Stimulated activated CD4-positive, alpha-beta T cell treated with anti-CD3 and anti-CD28 coated beads, TNF-alpha, amount 100 ng/mL, for 48 hours (primary cell): ENCODE measurements at regions not wholly inside any gene's neighbourhood (a gene's known extent, or its start where the extent isn't known, plus 50 kb on each side); places are given as distances from the start of the nearest gene placed in this dataset.

ENCODE experiments used
- DNase-seq, 3 donors: peaks; one replicate each; pipeline ENCODE4 v3.0.0-alpha.2; 2020; ENCODE audit warnings: low read depth in 3 of 3

DNA sequence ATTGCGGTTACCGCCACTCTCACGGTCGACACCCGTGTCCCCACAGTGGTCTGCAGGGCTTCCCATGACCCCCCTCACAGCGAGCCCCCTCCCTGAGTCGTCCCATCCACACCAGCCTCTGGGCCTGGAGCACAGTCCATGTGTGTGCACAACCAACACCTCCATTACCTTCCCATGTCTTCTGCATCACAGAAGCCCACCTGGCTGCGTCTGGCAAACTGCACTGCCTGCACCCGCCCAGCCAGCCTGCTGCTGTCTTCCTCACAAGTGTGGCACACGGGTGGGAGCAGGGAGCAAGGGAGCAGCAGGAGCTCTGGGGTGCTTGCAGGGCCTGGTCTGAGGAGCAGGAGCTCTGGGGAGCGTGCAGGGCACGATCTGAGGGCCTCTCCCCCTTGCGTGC, 415.3 kb upstream of the IRX4 start:
- no peak for DNase-seq

- no peak for DNase-seq
These were observed 412.8 kb upstream of the IRX4 start for GRCh38 chr5:2295476-2295875.

GRCh38 chr5:2293906-2294305, 411.2 kb upstream of the IRX4 start:
- no peak for DNase-seq

DNA sequence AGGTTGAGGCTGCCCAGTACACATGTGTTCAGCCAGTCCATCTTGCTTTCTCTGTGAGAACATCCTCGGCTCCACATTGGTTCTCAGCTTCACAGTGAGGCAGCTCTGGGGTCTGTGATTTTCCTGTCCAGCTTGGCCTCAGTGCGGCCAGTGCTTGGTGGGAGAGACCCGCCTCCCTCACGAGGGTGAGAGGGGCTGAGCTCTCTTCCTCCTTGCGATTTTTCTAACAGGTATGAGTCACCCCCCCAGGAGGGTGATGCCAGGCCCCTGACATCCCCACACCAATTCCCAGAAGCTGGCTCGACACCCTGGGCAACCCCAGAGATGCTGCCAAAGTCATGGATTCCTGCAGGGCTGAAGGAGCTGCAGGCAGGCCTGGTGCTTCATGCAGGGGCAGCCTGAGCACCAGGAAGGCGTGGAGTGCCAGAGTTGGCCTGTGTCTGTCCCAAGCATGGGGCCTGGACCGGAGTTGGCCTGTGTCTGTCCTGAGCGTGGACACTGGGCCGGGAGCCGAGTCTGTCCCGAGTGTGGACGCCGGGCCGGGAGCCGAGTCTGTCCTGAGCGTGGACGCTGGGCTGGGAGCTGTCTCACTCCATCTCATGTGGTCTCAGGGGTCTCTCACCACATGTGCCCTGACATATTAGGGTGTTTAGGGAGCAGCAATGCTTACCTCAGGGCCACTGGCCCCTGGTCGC, 408.6 kb upstream of the IRX4 start:
- DNase-seq: no peak

DNA sequence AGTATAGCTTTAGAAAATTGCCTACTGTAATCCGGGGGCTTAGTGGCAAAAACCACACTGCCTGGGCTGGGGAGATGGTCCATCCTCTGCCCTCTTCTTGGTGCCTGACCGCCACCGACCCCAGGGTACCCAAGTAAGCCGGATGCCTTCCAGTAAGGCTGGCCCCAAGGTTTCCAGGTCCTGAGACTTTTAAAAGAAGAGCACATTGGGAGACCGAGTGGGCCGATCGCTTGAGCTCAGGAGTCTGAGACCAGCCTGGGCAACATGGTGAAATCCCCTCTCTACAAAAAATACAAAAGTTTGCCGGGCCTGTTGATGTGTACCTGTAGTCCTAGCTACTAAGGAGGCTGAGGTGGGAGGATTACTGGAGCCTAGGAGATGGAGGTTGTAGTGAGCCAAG, 406.7 kb upstream of the IRX4 start:
- DNase-seq: no peak

- DNase-seq: no peak
These were observed 406.2 kb upstream of the IRX4 start for GRCh38 chr5:2288968-2289367.

DNA sequence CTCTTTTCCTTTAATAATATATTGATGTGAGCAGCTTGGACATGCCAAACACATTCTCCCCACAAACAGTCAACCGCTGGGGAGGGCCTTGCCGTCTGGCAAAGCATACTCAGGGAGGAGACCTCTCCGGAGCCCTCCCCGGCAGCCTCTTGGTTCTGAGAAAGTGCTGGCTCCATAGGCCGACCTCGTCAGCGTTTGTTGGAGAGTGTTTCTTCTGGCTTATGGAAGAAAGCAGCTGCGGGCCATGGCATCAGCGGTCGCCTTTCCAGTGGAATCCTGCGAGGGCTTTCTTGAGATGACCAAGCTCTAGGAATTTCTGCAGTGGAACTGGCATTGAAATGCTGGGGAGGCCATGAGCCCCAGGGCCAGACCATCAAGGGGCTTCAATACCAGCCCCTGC, 405.7 kb upstream of the IRX4 start:
- DNase-seq: no peak

DNA sequence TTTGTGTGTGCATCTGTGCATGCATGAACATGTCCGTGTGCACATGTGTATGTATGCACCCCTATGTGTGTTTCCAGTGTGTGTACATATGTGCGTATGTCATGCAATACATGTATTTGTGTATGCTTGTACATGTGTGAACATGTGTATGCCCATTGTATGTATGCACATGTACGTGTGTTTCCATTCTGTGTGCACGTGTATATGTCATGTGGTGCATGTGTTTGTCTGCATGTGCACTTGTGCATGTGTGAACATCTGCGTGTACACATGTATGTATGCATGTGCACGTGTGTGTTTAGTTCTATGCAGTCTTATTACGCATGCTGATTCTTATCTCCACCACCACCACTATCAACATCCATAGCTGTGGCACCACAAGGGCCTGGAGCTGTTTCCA, 403.5 kb upstream of the IRX4 start:
- DNase-seq: no peak

GRCh38 chr5:2284678-2285077, 402.0 kb upstream of the IRX4 start:
- DNase-seq: no peak

- DNase-seq: no peak
These were observed 400.8 kb upstream of the IRX4 start for GRCh38 chr5:2283481-2284045.

- no peak for DNase-seq
These were observed 400.2 kb upstream of the IRX4 start for GRCh38 chr5:2282893-2283292.

GRCh38 chr5:2282034-2282690, 399.4 kb upstream of the IRX4 start:
- DNase-seq: no peak

DNA sequence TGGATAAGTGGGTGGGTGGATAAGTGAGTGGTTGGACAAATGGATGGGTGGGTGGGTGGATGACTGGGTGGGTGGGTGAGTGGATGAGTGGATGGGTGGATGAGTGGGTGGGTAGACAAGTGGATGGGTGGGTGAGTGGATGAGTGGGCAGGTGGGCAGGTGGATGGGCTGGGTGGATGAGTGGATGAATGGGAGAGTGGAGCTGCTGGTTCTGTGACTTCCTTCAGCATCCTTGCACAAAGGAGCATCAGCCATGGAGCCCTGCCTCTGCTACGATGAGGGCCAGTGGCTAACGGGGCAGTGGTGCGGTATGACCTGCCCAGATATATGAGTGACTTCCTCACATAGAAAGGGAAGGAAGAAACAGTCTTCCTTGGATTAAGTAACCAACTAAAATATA, 398.7 kb upstream of the IRX4 start:
- no peak for DNase-seq

- DNase-seq: no peak
These were observed 397.6 kb upstream of the IRX4 start for GRCh38 chr5:2280318-2280717.

DNA sequence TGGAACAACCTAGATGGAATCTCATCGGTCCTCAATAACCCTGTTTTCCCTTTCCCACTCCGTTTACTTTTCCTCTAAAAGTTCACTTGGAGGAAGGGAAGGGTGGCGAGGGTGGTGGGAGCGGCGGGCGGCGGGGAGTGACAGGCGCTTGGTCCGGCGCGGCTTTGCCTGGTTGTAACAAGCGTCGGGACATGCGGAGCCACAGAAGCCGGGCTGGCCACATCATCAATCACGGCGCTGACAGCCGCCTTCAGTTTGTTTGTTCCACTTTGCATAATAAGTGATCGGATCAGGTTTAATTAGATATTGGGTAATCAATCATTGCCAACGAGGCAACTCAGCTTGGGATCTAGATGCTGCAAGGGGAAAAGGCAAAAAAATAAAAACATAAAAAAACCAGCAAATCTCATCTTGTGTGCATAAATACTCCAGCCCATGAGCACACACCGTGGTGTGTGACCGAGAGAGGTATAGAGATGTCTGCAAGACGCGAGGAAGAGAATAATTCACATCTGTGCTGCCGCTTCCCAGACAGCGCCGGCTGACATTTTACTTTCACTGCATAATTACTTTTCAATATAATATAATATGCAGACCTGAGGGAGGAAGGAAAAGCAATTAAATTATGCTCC, 396.2 kb upstream of the IRX4 start:
- DNase-seq: no peak

DNA sequence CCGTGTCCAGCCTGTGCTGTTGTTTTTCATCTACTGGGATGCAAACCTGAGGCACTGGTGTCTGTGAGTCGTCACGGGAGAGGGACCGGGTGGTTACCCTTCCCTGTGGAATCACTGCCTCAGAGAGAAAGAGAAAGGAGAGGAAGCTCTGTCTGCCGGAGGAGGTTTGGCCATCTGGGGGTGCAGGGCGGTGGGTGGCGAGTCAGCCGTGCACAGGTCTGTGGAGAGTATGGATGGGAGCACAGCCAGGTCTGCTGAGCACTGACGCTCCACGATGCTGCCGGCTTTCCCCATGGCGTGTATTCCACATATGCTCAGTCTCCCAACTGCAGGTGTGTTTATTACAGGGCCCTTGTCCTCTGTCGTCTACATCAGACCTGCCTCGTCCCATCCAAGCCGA, 395.2 kb upstream of the IRX4 start:
- DNase-seq: no peak

DNA sequence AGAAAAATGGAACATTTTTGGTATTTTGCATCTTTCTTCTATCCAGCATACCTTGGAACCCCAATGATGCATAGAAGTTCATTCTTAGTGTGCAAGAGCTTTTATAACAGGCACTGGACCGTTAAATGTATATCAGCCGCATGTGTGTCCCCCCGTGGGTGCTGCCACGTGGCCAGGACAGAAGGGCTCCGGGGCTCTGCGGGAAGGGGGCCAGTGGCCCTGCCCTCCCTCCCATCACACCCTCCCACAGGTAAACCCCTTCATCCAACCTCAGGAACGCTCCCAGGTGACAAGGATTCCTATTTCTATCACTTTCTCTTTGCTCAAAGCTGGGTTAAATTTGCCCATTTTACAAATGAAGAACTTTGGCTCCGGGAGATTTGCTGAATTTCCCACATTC, 393.4 kb upstream of the IRX4 start:
- no peak for DNase-seq

- DNase-seq: no peak
These were observed 390.0 kb upstream of the IRX4 start for GRCh38 chr5:2272755-2273154.

DNA sequence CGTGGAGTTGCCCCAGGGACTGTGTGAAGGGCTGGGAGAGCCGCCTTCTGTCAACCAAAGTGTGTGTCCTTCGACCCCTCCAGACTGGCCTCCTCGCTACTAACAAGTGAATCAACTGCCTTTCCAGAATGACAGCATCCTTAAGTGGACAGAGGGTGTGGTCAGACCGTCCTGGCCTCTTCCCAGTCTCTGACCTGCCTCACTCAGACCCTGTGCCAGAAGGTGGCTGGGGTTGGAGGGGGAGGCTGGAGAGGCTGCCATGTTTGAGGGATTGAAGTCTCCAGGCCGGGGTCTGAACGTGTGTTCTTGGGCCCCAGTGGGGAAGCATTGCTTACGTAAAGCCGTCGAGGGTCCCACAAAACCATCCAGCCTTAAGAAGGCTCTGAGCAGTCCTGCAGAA, 389.3 kb upstream of the IRX4 start:
- DNase-seq: no peak

DNA sequence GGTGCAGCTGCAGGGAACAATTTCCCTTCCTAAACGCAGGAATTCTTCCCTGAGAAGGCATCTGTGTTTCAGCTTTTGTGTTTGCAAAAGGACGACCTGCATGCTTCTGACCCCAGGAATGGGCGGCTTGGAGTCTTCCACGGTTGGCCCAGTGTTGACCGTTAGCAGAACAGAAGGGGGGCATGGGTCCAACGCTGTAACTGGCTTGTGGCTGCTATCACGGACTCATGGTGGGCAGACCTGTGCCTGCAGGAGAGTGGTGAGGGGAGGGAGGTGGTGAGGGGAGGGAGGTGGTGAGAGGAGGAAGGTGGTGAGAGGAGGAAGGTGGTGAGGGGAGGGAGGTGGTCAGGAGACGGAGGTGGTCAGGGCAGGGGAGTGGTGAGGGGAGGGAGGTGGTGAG, 388.6 kb upstream of the IRX4 start:
- no peak for DNase-seq

DNA sequence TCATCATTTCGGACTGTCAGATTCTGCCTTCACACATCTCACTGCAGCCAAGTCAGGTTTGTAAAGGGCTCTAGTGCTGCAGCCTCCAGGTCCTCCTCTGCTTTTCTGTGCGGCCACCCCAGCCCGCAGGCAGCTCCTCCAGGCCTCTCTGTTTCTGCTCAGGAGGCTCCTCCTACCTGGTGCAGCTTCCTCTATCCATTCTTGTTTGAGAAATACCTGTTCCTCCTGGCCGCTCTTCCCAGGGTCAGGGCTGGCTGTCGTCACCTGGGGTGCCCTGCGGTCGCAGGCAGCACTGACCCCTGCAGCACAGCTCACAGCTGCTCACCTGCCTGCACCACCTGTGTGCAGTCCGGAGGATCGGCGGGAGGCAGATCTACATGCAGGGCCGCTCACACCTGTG, 387.7 kb upstream of the IRX4 start:
- no peak for DNase-seq

DNA sequence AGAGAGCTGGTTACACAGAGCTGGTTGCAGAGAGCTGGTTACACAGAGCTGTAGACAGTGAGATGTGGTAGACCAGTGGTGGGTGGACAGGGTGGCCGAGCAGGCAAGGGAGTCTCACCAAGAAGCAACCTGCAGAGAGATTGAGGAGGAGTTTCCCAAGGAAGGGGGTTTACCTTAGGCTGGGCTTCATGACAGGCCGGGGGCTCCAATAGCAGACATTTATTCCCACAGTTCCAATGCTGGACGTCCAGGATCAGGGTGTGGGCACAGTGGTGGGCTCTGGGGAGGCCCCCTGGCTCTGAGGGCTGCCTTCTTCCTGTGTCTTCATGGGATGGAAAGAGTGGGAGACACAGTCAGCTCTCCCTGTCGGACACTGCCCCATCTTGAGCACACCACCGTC, 386.9 kb upstream of the IRX4 start:
- no peak for DNase-seq

DNA sequence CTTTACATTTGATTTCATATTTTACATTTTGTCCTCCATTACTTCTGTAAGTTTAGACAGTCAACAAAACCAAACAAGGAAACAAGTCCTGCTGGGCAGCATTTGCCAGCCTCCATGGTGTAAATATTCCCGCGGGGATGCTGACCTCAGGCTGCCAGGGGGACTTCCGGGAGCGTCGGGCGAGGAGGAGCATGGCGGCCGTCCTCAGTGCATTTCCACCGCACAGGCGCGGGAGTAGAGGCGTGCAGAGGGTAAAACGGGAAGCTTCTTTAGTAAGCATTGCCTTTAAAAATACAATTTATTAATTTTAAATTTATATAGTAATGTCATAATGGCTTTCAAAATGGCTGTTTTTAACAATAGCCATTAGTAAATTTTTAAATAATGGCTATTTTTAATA, 385.3 kb upstream of the IRX4 start:
- DNase-seq: no peak
